ENCODE measurements at regions not wholly inside any gene's neighbourhood (a gene's known extent, or its start where the extent isn't known, plus 50 kb on each side); places are given as distances from the start of the nearest gene placed in this dataset.

GRCh38 chr21:38126666-38127303 lies 130.0 kb upstream of the KCNJ15 start:
- H3K36me3 ChIP-seq (replicated peaks; ENCODE audit: insufficient read depth, low read length): no peaks in the 10 kb centered on the region
- TF ChIP-seq EZH2 (optimal IDR thresholded peaks at IDR 0.05; ENCODE audit: low read depth, low read length): no peak
- peak; percentile 98 for TF ChIP-seq CTCF (IDR thresholded peaks at IDR 0.05; ENCODE audit: low read length)
- H2AFZ ChIP-seq (ENCODE audit: low read length): no peak overlapping the region
- no peaks in the 10 kb centered on the region for H3K9me2 ChIP-seq (replicated peaks; ENCODE audit: insufficient read depth, low read length)
- no peaks in the 10 kb centered on the region for H3F3A ChIP-seq (ENCODE audit: insufficient read depth, low read length)
- no peaks in the 10 kb centered on the region for H3K9me3 ChIP-seq (replicated peaks; ENCODE audit: insufficient read depth, low read length)
- no peaks in the 10 kb centered on the region for H3K4me1 ChIP-seq (ENCODE audit: low read length)
- H3K27ac ChIP-seq (ENCODE audit: low read length): no peak overlapping the region
- peak; percentile 78 for DNase-seq
- no peak overlapping the region for H3K4me2 ChIP-seq (ENCODE audit: low read depth, low read length)
- H3K27me3 ChIP-seq (replicated peaks; ENCODE audit: insufficient read depth, low read length): no peaks in the 10 kb centered on the region
- H3K4me3 ChIP-seq (ENCODE audit: low read length): no peak overlapping the region
- H3K79me2 ChIP-seq (ENCODE audit: low read length): no peaks in the 10 kb centered on the region
- no peak overlapping the region for H3K9ac ChIP-seq (ENCODE audit: low read length)
- no peaks in the 10 kb centered on the region for H4K20me1 ChIP-seq (ENCODE audit: insufficient read depth, low read length)

- Histone ChIP-seq H3K27ac (ENCODE audit: low read length) (no peak overlapping the region), H3K9ac (ENCODE audit: low read length) (no peak overlapping the region), H3F3A (ENCODE audit: insufficient read depth, low read length) (no peaks in the 10 kb centered on the region), H3K4me1 (ENCODE audit: low read length) (no peaks in the 10 kb centered on the region), H4K20me1 (ENCODE audit: insufficient read depth, low read length) (no peaks in the 10 kb centered on the region), H3K27me3 (replicated peaks; ENCODE audit: insufficient read depth, low read length) (no peaks in the 10 kb centered on the region), H3K36me3 (replicated peaks; ENCODE audit: insufficient read depth, low read length) (no peaks in the 10 kb centered on the region), H3K9me3 (replicated peaks; ENCODE audit: insufficient read depth, low read length) (no peaks in the 10 kb centered on the region), H3K9me2 (replicated peaks; ENCODE audit: insufficient read depth, low read length) (no peaks in the 10 kb centered on the region), H2AFZ (ENCODE audit: low read length) (no peak overlapping the region), H3K79me2 (ENCODE audit: low read length) (no peaks in the 10 kb centered on the region), H3K4me2 (ENCODE audit: low read depth, low read length) (no peak overlapping the region), H3K4me3 (ENCODE audit: low read length) (no peak overlapping the region)
- no peak for DNase-seq
- TF ChIP-seq CTCF (IDR thresholded peaks at IDR 0.05; ENCODE audit: low read length): no peak
- TF ChIP-seq EZH2phosphoT487 (IDR thresholded peaks at IDR 0.05; ENCODE audit: low read length): no peak
Measured at GRCh38 chr21:38129711-38130110, 127.1 kb upstream of the KCNJ15 start.

GRCh38 chr21:38133240-38133639 lies 123.6 kb upstream of the KCNJ15 start:
- no peaks in the 10 kb centered on the region for H3K9me2 ChIP-seq (replicated peaks; ENCODE audit: insufficient read depth, low read length)
- TF ChIP-seq EZH2phosphoT487 (IDR thresholded peaks at IDR 0.05; ENCODE audit: low read length) (no peak), EZH2 (optimal IDR thresholded peaks at IDR 0.05; ENCODE audit: low read depth, low read length) (no peak), CTCF (IDR thresholded peaks at IDR 0.05; ENCODE audit: low read length) (no peak)
- H3K27me3 ChIP-seq (replicated peaks; ENCODE audit: insufficient read depth, low read length): no peaks in the 10 kb centered on the region
- H3F3A ChIP-seq (ENCODE audit: insufficient read depth, low read length): no peaks in the 10 kb centered on the region
- H3K9ac ChIP-seq (ENCODE audit: low read length): no peak overlapping the region
- H3K4me3 ChIP-seq (ENCODE audit: low read length): no peak overlapping the region
- H3K9me3 ChIP-seq (replicated peaks; ENCODE audit: insufficient read depth, low read length): no peaks in the 10 kb centered on the region
- no peak overlapping the region for H3K27ac ChIP-seq (ENCODE audit: low read length)
- no peak overlapping the region for H3K4me2 ChIP-seq (ENCODE audit: low read depth, low read length)
- no peak for DNase-seq
- H4K20me1 ChIP-seq (ENCODE audit: insufficient read depth, low read length): no peaks in the 10 kb centered on the region
- no peak overlapping the region for H2AFZ ChIP-seq (ENCODE audit: low read length)
- H3K4me1 ChIP-seq (ENCODE audit: low read length): no peaks in the 10 kb centered on the region
- H3K79me2 ChIP-seq (ENCODE audit: low read length): no peaks in the 10 kb centered on the region
- no peaks in the 10 kb centered on the region for H3K36me3 ChIP-seq (replicated peaks; ENCODE audit: insufficient read depth, low read length)
